ENCODE measurements at regions not wholly inside any gene's neighbourhood (a gene's known extent, or its start where the extent isn't known, plus 50 kb on each side); places are given as distances from the start of the nearest gene placed in this dataset.

DNA sequence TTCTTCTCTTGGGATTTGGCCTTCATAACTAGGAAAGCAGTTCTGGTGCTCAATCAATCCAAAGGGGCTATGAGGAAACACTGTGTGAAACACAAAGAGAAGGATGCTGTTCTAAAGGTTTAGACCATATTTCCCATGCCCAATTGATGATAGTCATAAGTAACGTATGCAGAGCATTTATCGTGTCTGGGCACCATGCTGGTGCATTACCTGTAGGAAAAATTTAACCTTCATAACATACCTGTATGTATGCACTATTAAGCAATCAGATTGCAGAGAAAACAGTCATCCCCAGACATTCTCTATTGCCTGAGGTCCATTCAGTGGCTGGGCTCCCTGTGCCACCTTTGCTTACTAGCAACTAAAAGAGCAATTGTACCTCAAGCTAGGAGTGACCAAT is 381.4 kb downstream of the PLPP3 start:
- no peak overlapping the region for H3K27ac ChIP-seq
- TF ChIP-seq, protein P1, sequence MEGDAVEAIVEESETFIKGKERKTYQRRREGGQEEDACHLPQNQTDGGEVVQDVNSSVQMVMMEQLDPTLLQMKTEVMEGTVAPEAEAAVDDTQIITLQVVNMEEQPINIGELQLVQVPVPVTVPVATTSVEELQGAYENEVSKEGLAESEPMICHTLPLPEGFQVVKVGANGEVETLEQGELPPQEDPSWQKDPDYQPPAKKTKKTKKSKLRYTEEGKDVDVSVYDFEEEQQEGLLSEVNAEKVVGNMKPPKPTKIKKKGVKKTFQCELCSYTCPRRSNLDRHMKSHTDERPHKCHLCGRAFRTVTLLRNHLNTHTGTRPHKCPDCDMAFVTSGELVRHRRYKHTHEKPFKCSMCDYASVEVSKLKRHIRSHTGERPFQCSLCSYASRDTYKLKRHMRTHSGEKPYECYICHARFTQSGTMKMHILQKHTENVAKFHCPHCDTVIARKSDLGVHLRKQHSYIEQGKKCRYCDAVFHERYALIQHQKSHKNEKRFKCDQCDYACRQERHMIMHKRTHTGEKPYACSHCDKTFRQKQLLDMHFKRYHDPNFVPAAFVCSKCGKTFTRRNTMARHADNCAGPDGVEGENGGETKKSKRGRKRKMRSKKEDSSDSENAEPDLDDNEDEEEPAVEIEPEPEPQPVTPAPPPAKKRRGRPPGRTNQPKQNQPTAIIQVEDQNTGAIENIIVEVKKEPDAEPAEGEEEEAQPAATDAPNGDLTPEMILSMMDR (conservative IDR thresholded peaks at IDR 0.05), result no peak

DNA sequence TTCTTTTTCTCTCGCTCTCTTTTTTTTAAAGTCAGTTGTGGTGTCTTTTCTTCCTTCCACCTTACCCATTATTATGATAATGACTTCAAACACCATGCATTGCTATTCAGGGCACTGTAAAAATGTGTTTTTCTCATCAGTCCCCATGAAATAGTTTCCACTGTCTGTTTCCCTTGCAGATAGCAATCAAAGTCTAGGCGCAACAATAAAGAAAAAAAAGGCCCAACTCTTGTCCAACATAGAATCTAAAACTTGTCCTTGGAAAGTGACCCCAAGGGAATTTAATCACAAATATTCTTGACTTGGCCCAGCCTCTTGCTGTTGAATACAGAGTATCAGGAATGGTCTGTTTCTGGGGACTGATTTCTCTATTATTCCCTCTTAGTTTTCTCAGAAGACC is 382.5 kb downstream of the PLPP3 start:
- TF ChIP-seq, protein P1 (conservative IDR thresholded peaks at IDR 0.05), result no peak
- no peak overlapping the region for H3K27ac ChIP-seq

DNA sequence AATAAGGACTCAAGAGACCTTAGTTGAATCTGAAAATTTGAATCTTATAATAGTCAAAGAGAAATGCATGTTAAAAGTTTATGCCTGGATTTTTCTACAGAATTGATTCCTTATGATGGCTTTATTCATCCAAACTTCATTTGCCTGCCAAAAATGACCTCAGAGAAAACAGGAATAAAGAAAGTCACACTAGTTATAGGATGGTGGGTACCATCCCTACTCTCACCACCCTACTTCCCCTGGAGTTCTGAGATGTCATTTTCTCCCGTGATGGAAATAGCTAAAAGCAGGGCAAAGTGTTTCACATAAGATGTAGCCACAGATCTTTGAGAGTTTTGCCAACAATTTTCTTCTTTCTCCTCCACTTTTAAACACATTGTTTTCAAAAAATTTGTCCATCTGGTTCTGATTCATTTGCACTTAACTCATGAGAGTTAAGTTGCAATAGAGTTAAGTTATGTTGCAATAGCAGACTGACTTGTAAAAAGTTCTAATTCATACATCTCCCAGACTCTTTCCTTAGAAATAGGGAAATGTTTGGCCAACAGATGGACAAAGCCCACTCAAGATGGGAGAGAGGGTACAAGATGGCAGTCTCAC is 384.6 kb downstream of the PLPP3 start:
- TF ChIP-seq, protein P1 (conservative IDR thresholded peaks at IDR 0.05), result no peak
- H3K27ac ChIP-seq, result no peak overlapping the region

DNA sequence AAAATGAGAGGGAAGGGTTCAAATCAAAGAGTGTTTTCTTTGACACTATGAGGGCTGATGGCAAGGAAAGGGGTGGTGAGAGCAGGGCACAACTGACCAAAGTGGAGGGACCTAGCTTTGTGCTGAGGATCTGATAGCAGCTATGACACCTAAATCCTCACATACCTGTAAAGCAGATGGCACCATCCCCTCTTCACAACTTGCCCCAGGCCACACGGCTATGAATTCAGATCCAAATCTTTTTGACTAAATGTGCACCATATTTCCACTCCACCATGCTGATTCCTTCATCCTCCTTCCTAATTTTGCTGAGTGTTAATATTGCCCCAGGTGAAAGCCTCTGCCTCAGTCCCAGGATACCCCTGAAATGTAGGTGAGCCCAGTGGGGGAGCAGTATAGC is 385.7 kb downstream of the PLPP3 start:
- H3K27ac ChIP-seq, result no peak overlapping the region
- TF ChIP-seq, protein P1 (conservative IDR thresholded peaks at IDR 0.05), result no peak

DNA sequence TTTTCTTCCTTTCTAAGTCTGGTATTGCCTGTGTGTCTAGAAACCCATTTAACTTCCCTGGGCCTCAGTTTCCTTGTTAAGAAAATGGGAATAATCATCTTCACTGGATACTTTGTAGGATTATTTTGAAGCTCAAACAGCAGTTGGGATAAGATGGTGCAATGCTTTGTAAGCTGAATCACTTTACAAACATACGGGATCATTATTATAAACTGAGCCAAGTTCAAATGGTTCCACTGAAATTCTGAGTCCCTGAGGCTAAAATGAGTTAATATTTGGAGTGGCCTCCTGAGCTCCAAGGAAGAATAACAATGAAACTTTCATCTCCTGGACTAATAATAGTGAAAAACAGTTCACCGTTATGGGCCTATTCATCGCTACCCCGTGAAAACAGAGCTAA is 388.0 kb downstream of the PLPP3 start:
- no peak overlapping the region for H3K27ac ChIP-seq
- TF ChIP-seq, protein P1 (conservative IDR thresholded peaks at IDR 0.05), result no peak

DNA sequence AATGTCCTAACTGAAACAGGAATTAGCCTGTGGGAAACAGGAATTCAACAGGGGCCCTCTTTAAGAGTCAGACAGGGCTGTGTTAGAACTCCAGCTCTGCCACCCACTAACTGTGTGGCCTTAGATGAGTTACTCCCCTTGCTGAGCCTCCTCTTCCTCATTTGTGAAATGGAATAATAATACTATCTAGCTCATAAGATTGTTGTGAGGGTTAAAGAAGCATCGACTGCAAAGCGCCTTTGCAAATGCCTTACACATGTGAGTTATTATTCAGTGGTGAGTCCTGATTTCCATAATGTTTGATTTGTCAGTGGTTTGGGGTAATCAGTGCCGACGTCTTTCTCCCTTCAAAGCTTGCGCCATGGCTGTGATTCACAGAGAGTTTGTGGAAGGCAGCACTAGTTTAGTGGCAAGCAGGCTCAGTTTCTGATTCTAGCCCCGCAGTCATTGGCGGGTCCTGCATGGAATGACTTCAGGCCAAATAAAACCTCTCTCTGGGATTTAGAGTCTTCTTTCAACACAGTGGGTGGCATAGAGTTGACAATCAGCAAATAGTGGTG is 388.5 kb downstream of the PLPP3 start:
- TF ChIP-seq, protein P1 (conservative IDR thresholded peaks at IDR 0.05), result no peak
- no peak overlapping the region for H3K27ac ChIP-seq

DNA sequence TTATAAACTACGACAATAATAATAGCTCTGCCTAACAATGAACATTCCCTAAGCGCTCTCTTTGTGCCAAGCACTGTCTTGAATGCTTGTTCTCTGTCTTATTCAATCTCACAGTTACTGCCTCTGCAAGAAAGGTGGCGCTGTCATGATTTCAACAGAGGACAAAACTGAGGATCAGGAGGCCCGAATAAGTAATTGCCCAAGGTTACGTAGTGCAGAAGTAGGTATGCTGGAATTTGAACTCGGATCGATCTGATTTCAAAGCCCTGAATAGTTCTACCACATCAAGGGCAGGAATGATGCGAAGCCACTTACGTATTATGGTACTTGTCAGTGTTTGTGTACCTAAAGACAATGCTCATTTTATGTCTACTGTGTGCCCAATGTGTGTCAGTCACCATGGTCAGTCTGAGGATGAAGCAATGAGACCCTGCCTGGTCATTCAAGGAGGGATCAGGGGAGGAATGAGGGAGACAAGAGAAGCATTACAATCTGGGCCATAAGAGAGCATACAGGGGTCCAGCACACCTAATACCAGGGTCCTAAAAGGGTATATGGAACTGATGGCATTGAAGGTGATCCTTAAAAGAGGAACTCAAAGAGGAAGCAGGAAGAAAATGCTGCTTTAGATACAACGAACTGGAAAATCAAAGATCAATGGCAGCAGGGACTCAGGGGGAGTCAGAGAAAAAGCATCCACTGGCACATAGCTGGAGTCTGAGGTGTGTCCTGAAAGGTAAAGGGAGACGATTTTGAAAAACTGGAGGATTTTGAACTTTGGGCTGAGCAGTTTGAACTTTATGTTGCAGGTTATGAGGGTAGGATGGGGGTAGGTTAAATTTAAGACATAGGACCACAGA is 389.2 kb downstream of the PLPP3 start:
- H3K27ac ChIP-seq, result no peak overlapping the region
- TF ChIP-seq, protein P1 (conservative IDR thresholded peaks at IDR 0.05), result no peak

Data from VCaP (cell line).